PC-3 (cell line): ENCODE measurements at regions not wholly inside any gene's neighbourhood (a gene's known extent, or its start where the extent isn't known, plus 50 kb on each side); places are given as distances from the start of the nearest gene placed in this dataset.

Experiments used
- EZH2phosphoT487 ChIP-seq: fragments of 300-600 bp; sonication (generic); IDR thresholded peaks from 2 replicates; pipeline ENCODE4 v1.6.1; 2018; ENCODE audit warnings: mild to moderate bottlenecking, antibody characterized with exemption, low read length, borderline replicate concordance
- TF ChIP-seq, protein P1 (sequence below): fragments of 300-600 bp; sonication (generic); conservative IDR thresholded peaks from 2 replicates; pipeline ENCODE4 v1.5.1; 2017; ENCODE audit warnings: antibody characterized with exemption, low read depth, mild to moderate bottlenecking, low read length

DNA sequence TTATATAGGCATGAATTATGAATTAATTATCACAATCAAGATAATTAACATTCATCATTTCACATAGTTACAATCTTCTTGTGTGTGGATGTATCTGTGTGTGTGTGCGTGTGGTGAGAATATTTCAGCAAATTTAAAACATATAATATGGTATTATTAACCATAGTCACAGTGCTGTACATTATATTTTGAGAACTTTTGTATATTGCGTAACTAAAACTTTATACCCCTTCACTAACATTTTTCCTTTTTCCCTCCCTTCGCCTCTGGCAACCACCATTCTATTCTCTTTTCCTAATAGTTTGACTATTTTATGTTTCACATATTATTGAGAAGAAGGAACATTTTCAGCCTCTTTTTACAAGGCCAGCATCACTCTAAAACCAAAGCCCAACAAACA is 176.8 kb downstream of the HTR1B start:
- TF ChIP-seq, protein P1, sequence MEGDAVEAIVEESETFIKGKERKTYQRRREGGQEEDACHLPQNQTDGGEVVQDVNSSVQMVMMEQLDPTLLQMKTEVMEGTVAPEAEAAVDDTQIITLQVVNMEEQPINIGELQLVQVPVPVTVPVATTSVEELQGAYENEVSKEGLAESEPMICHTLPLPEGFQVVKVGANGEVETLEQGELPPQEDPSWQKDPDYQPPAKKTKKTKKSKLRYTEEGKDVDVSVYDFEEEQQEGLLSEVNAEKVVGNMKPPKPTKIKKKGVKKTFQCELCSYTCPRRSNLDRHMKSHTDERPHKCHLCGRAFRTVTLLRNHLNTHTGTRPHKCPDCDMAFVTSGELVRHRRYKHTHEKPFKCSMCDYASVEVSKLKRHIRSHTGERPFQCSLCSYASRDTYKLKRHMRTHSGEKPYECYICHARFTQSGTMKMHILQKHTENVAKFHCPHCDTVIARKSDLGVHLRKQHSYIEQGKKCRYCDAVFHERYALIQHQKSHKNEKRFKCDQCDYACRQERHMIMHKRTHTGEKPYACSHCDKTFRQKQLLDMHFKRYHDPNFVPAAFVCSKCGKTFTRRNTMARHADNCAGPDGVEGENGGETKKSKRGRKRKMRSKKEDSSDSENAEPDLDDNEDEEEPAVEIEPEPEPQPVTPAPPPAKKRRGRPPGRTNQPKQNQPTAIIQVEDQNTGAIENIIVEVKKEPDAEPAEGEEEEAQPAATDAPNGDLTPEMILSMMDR = no peak
- TF ChIP-seq EZH2phosphoT487 = no peak
